K562 (cell line): ENCODE measurements at regions not wholly inside any gene's neighbourhood (a gene's known extent, or its start where the extent isn't known, plus 50 kb on each side); places are given as distances from the start of the nearest gene placed in this dataset.

Experiments used
- CBX1 ChIP-seq: sonication (generic); IDR thresholded peaks from 2 replicates; pipeline ENCODE4 v1.6.1; 2016; ENCODE audit warnings: antibody characterized with exemption, low read depth, mild to moderate bottlenecking
- EP300 ChIP-seq: IDR thresholded peaks from 2 replicates; pipeline ENCODE4 v1.6.1; 2012; ENCODE audit warnings: low read length, improper control_type of control experiment
- NFYB ChIP-seq: IDR thresholded peaks from 2 replicates; pipeline ENCODE4 v1.6.1; 2011; ENCODE audit warnings: mild to moderate bottlenecking, moderate library complexity; ENCODE audit not compliant: insufficient read length; ENCODE audit errors: extremely low read depth
- RFX5 ChIP-seq: IDR thresholded peaks from 2 replicates; pipeline ENCODE4 v1.6.1; 2011; ENCODE audit warnings: low read depth, mild to moderate bottlenecking, improper control_type of control experiment, low read length
- TAL1 ChIP-seq: fragments of 450-650 bp; IDR thresholded peaks from 2 replicates; pipeline ENCODE4 v1.6.1; 2016; ENCODE audit warnings: mild to moderate bottlenecking
- YY1 ChIP-seq, 3 experiments: IDR thresholded peaks; 2 replicates each; pipeline ENCODE4 v1.6.1; 2011; ENCODE audit warnings: low read length in 2 of 3, mild to moderate bottlenecking in 2 of 3, moderate library complexity in 2 of 3, borderline replicate concordance in 1 of 3, control low read depth in 1 of 3, low read depth in 1 of 3; ENCODE audit not compliant: insufficient read depth in 3 of 3, insufficient replicate concordance in 2 of 3, control insufficient read depth in 1 of 3, insufficient read length in 1 of 3; ENCODE audit errors: extremely low read depth in 1 of 3
- ZBTB33 ChIP-seq: sonication (generic); formaldehyde crosslinking; IDR thresholded peaks from 2 replicates; pipeline ENCODE4 v1.8.1; 2023; ENCODE audit warnings: mild to moderate bottlenecking, missing genetic modification reagents
- TF ChIP-seq, protein P1 (sequence below): fragments of 250-450 bp; sonication (Bioruptor Pico); IDR thresholded peaks from 2 replicates; pipeline ENCODE4 v1.8.0; 2021; ENCODE audit warnings: moderate library complexity, mild to moderate bottlenecking, inconsistent platforms

DNA sequence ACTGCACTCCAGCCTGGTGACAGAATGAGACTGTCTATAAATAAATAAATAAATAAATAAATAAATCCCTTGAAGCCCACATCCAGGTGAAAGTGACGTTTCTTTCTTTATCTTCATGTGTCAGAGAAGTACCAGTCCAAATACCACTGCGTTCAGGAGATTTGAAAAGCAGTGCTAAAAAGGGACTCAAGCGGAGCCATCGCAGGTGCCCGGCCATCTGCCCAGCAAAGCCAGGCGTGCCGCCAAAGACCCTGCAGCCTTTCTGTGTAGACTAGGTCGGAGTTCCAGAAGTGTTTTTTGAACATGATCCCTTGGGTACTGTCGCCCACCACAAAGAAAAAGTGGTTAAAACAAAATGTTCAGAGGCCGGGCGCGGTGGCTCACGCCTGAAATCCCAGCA, 65.7 kb upstream of the CEP85L start:
- no peak for TF ChIP-seq RFX5
- TF ChIP-seq TAL1: no peak
- no peak for TF ChIP-seq YY1 (IDR thresholded peaks at IDR 0.05; ENCODE audit: borderline replicate concordance in 1 of 3, control insufficient read depth in 1 of 3, extremely low read depth in 1 of 3, insufficient read depth in 3 of 3, insufficient read length in 1 of 3, insufficient replicate concordance in 2 of 3, low read depth in 1 of 3, low read length in 2 of 3)
- no peak for TF ChIP-seq ZBTB33 (CRISPR knock-in tag)
- TF ChIP-seq EP300: no peak
- no peak for TF ChIP-seq NFYB
- TF ChIP-seq, protein P1, sequence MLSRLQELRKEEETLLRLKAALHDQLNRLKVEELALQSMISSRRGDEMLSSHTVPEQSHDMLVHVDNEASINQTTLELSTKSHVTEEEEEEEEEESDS (CRISPR knock-in tag): no peak
- no peak for TF ChIP-seq CBX1
